Coronary artery (tissue), 2 donors: ENCODE measurements at regions not wholly inside any gene's neighbourhood (a gene's known extent, or its start where the extent isn't known, plus 50 kb on each side); places are given as distances from the start of the nearest gene placed in this dataset.

ENCODE experiments used
- DNase-seq: peaks from one replicate; pipeline ENCODE4 v3.0.0-alpha.2; 2017; ENCODE audit warnings: low spot score
- H3K27ac ChIP-seq, 2 donors: fragments of 200-600 bp; sonication (generic); one replicate each; pipeline ENCODE4 v1.5.1; 2016 to 2019
- H3K4me3 ChIP-seq: fragments of 200-600 bp; sonication (generic); 2 replicates; pipeline ENCODE4 v1.5.1; 2016; ENCODE audit warnings: mild to moderate bottlenecking, moderate library complexity
- TF ChIP-seq, protein P1 (sequence below): fragments of 200-600 bp; sonication (generic); IDR thresholded peaks from one replicate; pipeline ENCODE4 v1.5.1; 2019; ENCODE audit warnings: antibody characterized with exemption

DNA sequence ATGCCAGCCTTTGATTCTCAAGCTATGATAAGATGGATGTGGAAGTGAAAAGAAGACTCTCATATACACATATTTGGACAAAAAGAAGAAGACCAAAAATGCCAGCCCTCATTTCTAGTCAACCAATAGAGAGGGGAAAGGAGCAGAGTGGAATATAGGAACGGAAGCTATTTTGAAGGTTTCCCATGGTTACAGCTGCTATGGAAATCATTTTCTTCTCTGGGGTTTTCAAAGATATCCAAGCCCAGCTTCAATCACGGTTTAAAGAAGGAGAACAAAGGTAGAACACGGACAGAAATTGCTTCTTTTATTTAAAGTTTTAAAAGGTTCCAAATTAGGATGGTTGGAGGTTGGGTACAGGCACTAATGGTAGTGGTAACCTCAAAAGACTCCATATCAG lies 181.0 kb upstream of the PRICKLE2 start:
- TF ChIP-seq, protein P1, sequence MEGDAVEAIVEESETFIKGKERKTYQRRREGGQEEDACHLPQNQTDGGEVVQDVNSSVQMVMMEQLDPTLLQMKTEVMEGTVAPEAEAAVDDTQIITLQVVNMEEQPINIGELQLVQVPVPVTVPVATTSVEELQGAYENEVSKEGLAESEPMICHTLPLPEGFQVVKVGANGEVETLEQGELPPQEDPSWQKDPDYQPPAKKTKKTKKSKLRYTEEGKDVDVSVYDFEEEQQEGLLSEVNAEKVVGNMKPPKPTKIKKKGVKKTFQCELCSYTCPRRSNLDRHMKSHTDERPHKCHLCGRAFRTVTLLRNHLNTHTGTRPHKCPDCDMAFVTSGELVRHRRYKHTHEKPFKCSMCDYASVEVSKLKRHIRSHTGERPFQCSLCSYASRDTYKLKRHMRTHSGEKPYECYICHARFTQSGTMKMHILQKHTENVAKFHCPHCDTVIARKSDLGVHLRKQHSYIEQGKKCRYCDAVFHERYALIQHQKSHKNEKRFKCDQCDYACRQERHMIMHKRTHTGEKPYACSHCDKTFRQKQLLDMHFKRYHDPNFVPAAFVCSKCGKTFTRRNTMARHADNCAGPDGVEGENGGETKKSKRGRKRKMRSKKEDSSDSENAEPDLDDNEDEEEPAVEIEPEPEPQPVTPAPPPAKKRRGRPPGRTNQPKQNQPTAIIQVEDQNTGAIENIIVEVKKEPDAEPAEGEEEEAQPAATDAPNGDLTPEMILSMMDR, result no peak
- H3K4me3 ChIP-seq, result no peak overlapping the region
- no peak overlapping the region for H3K27ac ChIP-seq
- no peak for DNase-seq

DNA sequence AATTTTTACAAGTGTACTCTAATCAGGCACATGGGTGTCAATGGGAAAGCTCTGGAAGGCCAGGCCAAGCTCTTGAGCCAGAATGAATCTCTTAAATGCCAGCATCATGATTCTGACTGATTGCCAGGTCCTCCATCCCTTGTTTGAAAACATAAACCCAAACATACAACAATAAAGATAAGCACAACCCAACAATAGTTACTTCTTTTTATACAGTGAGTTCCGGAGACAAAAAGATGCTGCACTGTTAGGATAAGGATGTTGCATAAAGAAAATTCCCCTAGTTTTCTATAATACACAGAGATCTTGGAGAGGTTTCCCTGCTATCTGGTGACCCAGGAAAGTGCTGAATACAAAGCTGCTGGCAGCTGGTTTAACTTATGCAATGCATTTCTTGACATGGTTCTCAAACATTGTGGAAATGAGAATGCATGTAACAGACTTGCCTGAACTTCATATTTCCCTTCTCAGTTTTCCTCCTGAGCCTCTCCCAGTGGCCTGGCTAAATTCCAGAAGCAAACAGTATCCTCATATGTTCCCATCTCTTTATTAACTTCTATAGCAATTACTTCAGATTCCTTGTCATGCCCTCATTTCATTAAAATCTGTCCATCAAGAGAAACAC lies 180.1 kb upstream of the PRICKLE2 start:
- Histone ChIP-seq H3K4me3 (no peak overlapping the region), H3K27ac (no peak overlapping the region)
- DNase-seq, result no peak
- TF ChIP-seq, protein P1, result no peak

DNA sequence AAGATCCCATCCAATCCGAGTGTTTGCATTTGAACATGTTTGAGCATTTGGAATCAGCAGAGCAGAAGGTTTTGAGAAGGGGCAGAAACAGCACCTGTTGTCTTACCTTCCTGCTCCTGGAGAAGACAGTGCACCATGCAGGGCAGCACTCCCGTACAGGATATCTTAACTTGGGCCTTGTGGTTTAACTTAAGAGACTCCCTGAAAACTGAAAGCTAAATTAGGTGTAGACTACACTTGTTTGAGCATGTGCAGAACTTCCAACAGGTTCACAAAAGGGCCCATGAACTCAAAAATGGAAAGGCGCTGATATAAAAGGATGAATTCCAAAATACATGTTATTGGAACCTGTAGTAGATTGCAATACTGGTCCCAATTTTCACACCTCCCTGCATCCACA lies 175.4 kb upstream of the PRICKLE2 start:
- Histone ChIP-seq H3K27ac (no peak overlapping the region), H3K4me3 (no peak overlapping the region)
- TF ChIP-seq, protein P1, result no peak
- no peak for DNase-seq

DNA sequence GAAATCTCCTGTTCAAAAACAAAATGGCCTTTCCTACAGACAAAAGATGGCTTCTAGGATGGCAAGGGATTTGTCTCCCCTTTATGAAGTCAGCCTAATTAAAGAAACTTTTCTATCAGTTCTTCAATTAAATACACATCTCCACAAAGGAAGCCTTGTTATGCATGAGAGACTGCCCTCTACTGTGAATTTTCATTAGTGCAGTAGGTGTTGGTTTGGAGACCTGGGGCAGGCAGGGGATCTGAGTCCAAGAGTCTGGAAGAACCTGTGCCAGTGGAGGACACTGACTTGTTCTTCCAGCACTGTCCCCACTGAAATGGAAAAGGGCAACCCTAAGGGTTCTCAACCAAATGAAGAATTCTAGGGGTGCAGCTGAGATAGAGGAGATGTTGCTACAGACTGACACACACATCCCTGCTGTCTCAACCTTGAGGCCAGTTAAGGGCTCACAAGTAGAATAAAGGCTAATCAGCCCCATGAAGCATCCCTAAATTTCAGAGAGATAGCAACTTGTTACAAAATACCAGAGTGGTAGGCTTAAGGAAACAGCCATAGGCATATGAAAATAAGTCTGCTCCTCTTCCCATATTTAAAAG lies 174.0 kb upstream of the PRICKLE2 start:
- H3K4me3 ChIP-seq, result no peak overlapping the region
- TF ChIP-seq, protein P1, result peak; percentile 65
- DNase-seq, result no peak

DNA sequence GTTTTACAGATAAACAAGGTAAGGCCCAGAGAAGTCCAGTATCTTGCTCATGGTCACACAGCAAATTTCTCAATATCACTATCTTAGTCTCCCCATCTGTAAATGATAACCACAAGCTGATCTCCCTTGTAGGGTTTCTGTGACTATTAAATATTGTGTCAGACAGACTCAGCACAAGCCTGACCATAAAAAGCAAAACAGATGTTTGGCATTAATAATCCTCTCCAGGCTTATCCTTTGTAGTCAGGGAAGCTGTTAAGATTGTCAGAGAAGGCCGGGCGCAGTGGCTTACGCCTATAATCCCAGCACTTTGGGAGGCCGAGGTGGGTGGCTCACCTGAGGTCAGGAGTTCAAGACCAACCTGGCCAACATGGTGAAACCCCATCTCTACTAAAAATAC lies 173.2 kb upstream of the PRICKLE2 start:
- no peak overlapping the region for H3K27ac ChIP-seq

More for the DNA sequence above, 174.0 kb upstream of the PRICKLE2 start:
- no peak overlapping the region for H3K27ac ChIP-seq

DNA sequence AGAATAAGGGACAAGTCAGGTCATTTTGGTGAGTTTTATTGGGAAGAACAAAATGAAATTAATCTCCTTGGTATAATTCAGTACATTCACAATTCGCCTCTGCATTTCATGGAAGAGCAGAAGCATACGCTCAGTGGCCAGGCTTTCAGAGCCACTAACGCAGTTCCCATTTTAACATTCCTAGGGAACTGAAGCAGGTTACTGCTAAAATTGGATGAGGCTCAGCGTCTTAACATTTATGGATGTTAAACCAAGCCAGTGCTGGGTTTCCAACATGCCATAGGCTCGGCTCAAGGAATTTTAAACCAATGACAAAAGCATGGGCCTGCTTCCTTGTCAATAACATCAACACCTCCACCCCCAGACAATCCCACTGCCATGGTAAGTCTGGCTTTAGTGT lies 172.7 kb upstream of the PRICKLE2 start:
- no peak overlapping the region for H3K4me3 ChIP-seq
- TF ChIP-seq, protein P1, result no peak
- H3K27ac ChIP-seq, result no peak overlapping the region
- DNase-seq, result no peak

More for the DNA sequence above, 173.2 kb upstream of the PRICKLE2 start:
- no peak overlapping the region for H3K4me3 ChIP-seq
- TF ChIP-seq, protein P1, result no peak
- DNase-seq, result no peak

DNA sequence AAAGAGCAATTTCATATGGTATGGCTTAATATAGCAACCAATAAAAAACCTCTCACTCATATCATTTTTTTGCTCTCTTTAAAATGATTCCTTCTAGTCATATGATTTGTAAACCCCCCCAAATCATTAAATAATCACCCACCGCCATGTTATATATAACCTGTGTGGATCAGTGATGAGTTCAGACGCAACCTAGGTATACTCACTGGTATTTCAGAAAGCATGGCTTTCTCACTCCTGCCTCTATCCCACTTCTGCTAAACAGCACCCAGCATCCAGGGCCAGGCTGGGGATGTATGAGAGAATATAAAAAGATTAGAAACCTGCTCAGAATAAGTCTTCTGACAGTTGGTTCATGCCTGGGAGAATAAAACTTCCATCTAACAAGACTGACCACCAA lies 172.3 kb upstream of the PRICKLE2 start:
- DNase-seq, result no peak
- no peak overlapping the region for H3K27ac ChIP-seq

More for the DNA sequence above, 172.3 kb upstream of the PRICKLE2 start:
- TF ChIP-seq, protein P1, result no peak
- H3K4me3 ChIP-seq, result no peak overlapping the region
